GM20431 (cell line): ENCODE measurements at regions not wholly inside any gene's neighbourhood (a gene's known extent, or its start where the extent isn't known, plus 50 kb on each side); places are given as distances from the start of the nearest gene placed in this dataset.

Experiments
- in situ Hi-C: fragments of 300-500 bp; cut with MseI, MboI; formaldehyde crosslinking; loops from one replicate; pipeline ENCODE4 v1.15.0; 2020; ENCODE audit warnings: low sequenced_read_pairs; ENCODE audit not compliant: unreplicated experiment

GRCh38 chr5:17690473-17690872 lies 56.2 kb downstream of the TAF11L14 start:
- in situ Hi-C loops, result no loop called here

GRCh38 chr5:17691762-17692161 lies 57.5 kb downstream of the TAF11L14 start:
- in situ Hi-C loops, result no loop called here

DNA sequence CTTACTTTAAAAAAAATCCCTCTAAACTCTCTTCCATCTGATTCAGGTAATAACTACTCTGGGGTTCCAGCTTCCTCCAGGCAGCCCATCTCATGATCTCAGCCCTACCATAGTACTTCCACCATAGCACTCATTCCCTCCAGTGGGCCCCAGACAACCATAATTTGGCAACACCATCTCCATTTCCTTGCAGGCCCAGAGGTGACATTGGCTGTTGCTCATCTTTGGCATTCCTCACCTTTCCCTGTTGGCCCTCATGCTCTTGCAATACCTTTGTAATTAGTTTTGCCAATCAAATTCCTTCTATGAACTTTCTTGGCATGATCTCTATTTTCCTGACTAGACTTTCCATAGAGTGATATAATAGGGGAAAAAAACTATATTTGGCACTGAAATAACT lies 60.1 kb downstream of the TAF11L14 start:
- in situ Hi-C loops, result no loop called here

GRCh38 chr5:17694914-17695313 lies 60.7 kb downstream of the TAF11L14 start:
- in situ Hi-C loops, result no loop called here

- in situ Hi-C loops, result no loop called here
These were observed 62.4 kb downstream of the TAF11L14 start for GRCh38 chr5:17696627-17697026.

GRCh38 chr5:17697671-17698070 lies 63.4 kb downstream of the TAF11L14 start:
- in situ Hi-C loops, result no loop called here

GRCh38 chr5:17709011-17709710 lies 74.9 kb downstream of the TAF11L14 start:
- in situ Hi-C loops, result no loop called here

GRCh38 chr5:17713301-17713700 lies 79.0 kb downstream of the TAF11L14 start:
- in situ Hi-C loops, result no loop called here

DNA sequence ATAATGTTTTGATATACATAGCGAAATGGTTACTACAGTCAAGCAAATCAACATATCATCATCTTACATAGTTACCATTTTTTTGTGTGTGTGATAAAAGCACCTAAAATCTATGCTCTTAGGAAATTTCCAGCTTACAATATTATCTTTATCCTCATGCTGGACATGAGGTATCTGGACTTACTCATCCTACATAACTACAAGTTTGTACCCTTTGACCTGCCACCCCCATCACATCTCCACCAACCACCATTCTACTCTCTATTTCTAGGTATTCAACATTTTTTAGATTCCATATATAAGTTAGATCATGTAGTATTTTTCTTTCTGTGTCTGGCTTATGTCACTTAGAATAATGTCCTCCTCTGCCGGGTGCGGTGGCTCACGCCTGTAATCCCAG lies 79.9 kb downstream of the TAF11L14 start:
- in situ Hi-C loops, result no loop called here

DNA sequence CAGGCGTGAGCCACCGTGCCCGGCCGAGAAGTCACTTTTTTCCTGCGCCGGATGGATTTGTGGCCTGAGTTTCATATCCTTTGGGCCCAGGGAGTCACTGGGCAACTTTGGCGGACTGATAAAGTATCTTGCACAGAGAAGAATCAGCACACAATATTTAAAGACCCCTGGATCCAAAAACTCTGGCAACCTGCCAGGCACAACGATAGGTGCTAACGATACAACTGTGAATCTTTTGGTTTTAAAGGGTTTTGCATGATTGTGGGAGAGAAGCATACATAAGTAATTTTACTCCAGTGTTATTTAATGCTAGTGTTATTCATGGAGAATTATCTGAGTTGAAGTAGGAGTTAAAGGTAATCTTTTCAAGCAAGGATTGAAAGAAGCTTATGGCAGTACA lies 85.3 kb downstream of the TAF11L14 start:
- in situ Hi-C loops, result no loop called here

DNA sequence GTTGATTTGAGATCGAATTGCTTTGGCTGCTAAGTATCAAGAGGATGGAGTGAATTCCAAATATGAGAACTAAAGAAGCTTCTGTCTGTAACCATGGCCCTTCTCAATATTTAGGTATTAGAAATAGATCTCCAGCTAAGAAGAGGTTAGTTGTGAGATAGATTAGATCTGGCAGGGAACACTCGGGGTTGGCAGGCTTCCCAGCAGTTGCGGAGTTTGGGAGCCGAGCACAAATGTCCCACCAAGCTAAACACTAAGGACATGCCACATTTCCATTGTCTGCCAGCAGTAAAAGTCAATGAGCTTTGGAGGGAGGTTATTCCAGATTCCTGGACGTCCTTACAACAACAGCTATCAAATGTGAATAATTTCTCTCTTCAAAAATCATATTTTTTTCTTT lies 85.8 kb downstream of the TAF11L14 start:
- in situ Hi-C loops, result no loop called here

- in situ Hi-C loops, result no loop called here
These were observed 89.6 kb downstream of the TAF11L14 start for GRCh38 chr5:17723876-17724275.

GRCh38 chr5:17727098-17727497 lies 92.8 kb downstream of the TAF11L14 start:
- in situ Hi-C loops, result no loop called here

GRCh38 chr5:17730421-17730820 lies 96.2 kb downstream of the TAF11L14 start:
- in situ Hi-C loops, result no loop called here

GRCh38 chr5:17732351-17732923 lies 98.2 kb downstream of the TAF11L14 start:
- in situ Hi-C loops, result no loop called here

DNA sequence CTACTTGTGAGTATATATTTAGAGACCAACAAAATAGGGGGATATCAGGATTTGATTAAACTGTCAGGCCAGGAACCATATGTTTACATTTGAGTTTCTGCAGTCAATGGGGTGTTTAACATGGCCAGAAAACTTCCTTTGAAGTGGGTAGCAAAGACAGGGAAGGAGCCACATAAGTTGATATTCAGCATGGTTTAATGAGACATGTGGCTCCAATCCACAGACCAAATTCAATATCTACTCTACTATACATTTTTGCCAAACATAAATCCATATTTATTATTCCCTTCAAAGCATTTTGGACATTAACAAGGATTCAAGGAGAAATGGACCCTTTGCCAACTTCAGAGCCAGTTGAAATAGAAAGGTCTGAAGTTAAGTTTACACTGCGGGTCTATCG lies 99.8 kb downstream of the TAF11L14 start:
- in situ Hi-C loops, result no loop called here

DNA sequence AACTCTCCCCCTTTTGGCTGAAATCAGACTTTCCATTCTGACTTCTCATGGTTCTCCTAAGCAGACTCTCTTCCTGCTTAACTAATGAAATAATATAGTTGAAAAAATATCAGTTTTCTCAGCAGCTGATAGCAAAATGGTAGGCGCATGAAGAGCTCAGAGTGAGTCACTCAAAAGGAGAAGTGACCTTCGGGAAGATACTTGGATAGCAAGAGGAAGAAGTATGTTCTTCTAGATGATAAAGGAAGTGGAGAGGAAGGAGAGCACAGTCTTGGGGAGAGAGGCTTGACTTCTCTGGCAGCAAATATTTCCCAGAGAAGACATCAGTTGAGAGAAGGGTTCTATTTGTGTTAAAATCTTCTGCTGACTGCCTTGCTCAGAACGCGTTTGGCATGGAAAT lies 101.5 kb downstream of the TAF11L14 start:
- in situ Hi-C loops, result no loop called here

DNA sequence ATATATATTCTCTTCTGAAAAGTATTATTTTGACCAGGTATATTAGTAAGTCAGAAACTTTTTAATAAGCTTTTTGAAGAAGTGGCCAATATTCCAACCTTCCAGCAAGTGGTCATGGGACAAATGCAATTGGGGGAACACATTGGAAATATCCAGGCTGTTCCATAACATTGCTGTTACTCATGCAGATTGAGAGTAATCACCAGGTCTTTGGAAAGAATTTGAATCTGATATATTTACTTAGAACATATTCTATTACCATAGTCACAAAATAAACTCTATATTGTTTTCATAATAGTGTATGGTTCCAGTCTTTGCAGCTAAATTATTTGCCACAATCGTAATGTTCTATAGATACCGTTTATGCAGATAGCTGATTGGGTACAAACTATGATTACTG lies 102.8 kb downstream of the TAF11L14 start:
- in situ Hi-C loops, result no loop called here

GRCh38 chr5:17738446-17738845 lies 104.2 kb downstream of the TAF11L14 start:
- in situ Hi-C loops, result no loop called here

- in situ Hi-C loops, result no loop called here
These were observed 109.5 kb downstream of the TAF11L14 start for GRCh38 chr5:17743580-17744435.

DNA sequence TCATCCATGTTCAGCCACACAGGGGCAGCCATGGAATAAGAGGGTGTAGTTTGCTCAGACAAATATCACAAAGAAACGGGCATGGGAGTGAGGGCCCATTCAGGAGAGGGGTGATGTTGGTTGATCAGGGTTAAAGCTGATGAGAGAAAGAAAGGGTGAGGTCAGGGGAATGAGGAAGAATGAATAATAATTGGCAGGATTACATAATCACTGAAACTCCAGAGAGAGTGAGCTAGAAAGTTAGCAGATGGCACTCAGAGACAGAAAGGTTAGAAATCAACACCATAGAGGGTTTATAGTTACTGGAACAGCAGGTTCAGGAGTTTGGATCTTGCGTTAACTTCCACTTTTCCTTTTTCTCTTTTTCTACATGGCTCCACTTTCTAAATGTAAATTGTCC lies 113.9 kb downstream of the TAF11L14 start:
- in situ Hi-C loops, result no loop called here
